Lung (tissue), 11 donors: ENCODE measurements at regions not wholly inside any gene's neighbourhood (a gene's known extent, or its start where the extent isn't known, plus 50 kb on each side); places are given as distances from the start of the nearest gene placed in this dataset.

ENCODE experiments used
- ATAC-seq: fragments of 200-7000 bp; cut with Tn5 transposase; one replicate; pipeline ENCODE4 v1.9.1; 2020; ENCODE audit warnings: moderate number of reproducible peaks; ENCODE audit not compliant: insufficient read depth, low FRiP score
- DNase-seq, 3 donors: peaks; one replicate each; pipeline ENCODE4 v3.0.0-alpha.2; 2013 to 2017
- H3K27ac ChIP-seq, 2 donors: one replicate each; pipeline ENCODE4 v1.5.1; 2013; ENCODE audit warnings: mild to moderate bottlenecking in 2 of 2, moderate library complexity in 2 of 2, control low read depth in 1 of 2, inconsistent platforms in 1 of 2, low read depth in 1 of 2, low read length in 1 of 2
- H3K27me3 ChIP-seq, 3 donors: one replicate each; pipeline ENCODE4 v1.5.1; 2013; ENCODE audit warnings: low read length in 2 of 3; ENCODE audit not compliant: control insufficient read depth in 3 of 3, insufficient read depth in 3 of 3
- H3K36me3 ChIP-seq, 4 donors: one replicate each; pipeline ENCODE4 v1.5.1; 2013; ENCODE audit warnings: low read length in 4 of 4, mild to moderate bottlenecking in 1 of 4, moderate library complexity in 1 of 4; ENCODE audit not compliant: control insufficient read depth in 4 of 4, insufficient read depth in 4 of 4
- H3K4me1 ChIP-seq, 5 donors: one replicate each; pipeline ENCODE4 v1.5.1; 2013; ENCODE audit warnings: low read length in 5 of 5, mild to moderate bottlenecking in 2 of 5, moderate library complexity in 1 of 5; ENCODE audit not compliant: control insufficient read depth in 5 of 5, insufficient read depth in 5 of 5
- H3K4me3 ChIP-seq: one replicate; pipeline ENCODE4 v1.5.1; 2013; ENCODE audit warnings: mild to moderate bottlenecking, control low read depth, moderate library complexity
- H3K9ac ChIP-seq, 2 donors: one replicate each; pipeline ENCODE4 v1.5.1; 2013; ENCODE audit warnings: low read length in 2 of 2, control low read depth in 1 of 2; ENCODE audit not compliant: insufficient read depth in 1 of 2
- H3K9me3 ChIP-seq, 4 donors: one replicate each; pipeline ENCODE4 v1.5.1; 2013; ENCODE audit warnings: low read length in 3 of 4, mild to moderate bottlenecking in 1 of 4, moderate library complexity in 1 of 4; ENCODE audit not compliant: control insufficient read depth in 4 of 4, insufficient read depth in 3 of 4
- CTCF ChIP-seq: IDR thresholded peaks from 2 replicates; pipeline ENCODE4 v1.5.1; 2012; ENCODE audit warnings: mild to moderate bottlenecking; ENCODE audit errors: control extremely low read depth, extremely low read depth
- WGBS, 2 donors: extraction: QIAGEN DNeasy Blood & Tissue Kit; methylation state at CpG; one replicate each; pipeline ENCODE4 v1.1.7; 2013; 5-methylcytosine and 5-hydroxymethylcytosine counted together
- donor health status: control.
- donor health status: control.
- donor health status: Bipolar disorder and iron deficiency.
- donor health status: healthy.
- donor health status: DM: yes; HTN: yes; CAD: no.

- H3K27ac ChIP-seq = no peak overlapping the region
- no peak overlapping the region for H3K9ac ChIP-seq
- DNase-seq (no peak), ATAC-seq (no peak)
- H3K36me3 ChIP-seq = no peaks in the 10 kb centered on the region
- no peaks in the 10 kb centered on the region for H3K27me3 ChIP-seq
- no peak overlapping the region for H3K4me3 ChIP-seq
- peaks cover 0 to 8% (median 0%) of the 10 kb centered on the region in 4 donors for H3K9me3 ChIP-seq
- H3K4me1 ChIP-seq = no peaks in the 10 kb centered on the region
- TF ChIP-seq CTCF = no peak
These were observed 317.8 kb downstream of the MMUT start for GRCh38 chr6:49145280-49145679.

- H3K36me3 ChIP-seq = no peaks in the 10 kb centered on the region
- 34 to 36% methylated on average over 7 of the region's 7 CpGs for WGBS, 2 donors
- ATAC-seq (no peak), DNase-seq (no peak)
- TF ChIP-seq CTCF = no peak
- H3K27me3 ChIP-seq = no peaks in the 10 kb centered on the region
- H3K9ac ChIP-seq = no peak overlapping the region
- no peak overlapping the region for H3K4me3 ChIP-seq
- H3K27ac ChIP-seq = no peak overlapping the region
- peaks cover 0 to 8% (median 0%) of the 10 kb centered on the region in 4 donors for H3K9me3 ChIP-seq
- H3K4me1 ChIP-seq = no peaks in the 10 kb centered on the region
These were observed 320.5 kb downstream of the MMUT start for GRCh38 chr6:49142421-49143151.

GRCh38 chr6:49121970-49122369 is 341.1 kb downstream of the MMUT start:
- ATAC-seq (no peak), DNase-seq (no peak)
- WGBS, 2 donors = 92 to 98% methylated on average over 3 of the region's 3 CpGs
- Histone ChIP-seq H3K4me1 (no peaks in the 10 kb centered on the region), H3K9ac (no peak overlapping the region), H3K36me3 (no peaks in the 10 kb centered on the region), H3K27ac (no peak overlapping the region), H3K27me3 (no peaks in the 10 kb centered on the region), H3K4me3 (no peak overlapping the region), H3K9me3 (no peaks in the 10 kb centered on the region)
- TF ChIP-seq CTCF = no peak

- Histone ChIP-seq H3K4me3 (no peak overlapping the region), H3K27me3 (no peaks in the 10 kb centered on the region), H3K9ac (no peak overlapping the region), H3K27ac (no peak overlapping the region), H3K4me1 (no peaks in the 10 kb centered on the region), H3K36me3 (no peaks in the 10 kb centered on the region), H3K9me3 (peaks cover 0 to 2% (median 0%) of the 10 kb centered on the region in 4 donors)
- no peak for ATAC-seq
- no peak for TF ChIP-seq CTCF
- no peak for DNase-seq
These were observed 344.6 kb downstream of the MMUT start for GRCh38 chr6:49118478-49118877.
